Activated CD8-positive, alpha-beta memory T cell treated with anti-CD3 and anti-CD28 coated beads for 4 hours (primary cell): ENCODE measurements at regions not wholly inside any gene's neighbourhood (a gene's known extent, or its start where the extent isn't known, plus 50 kb on each side); places are given as distances from the start of the nearest gene placed in this dataset.
"Not testable (repeated sequence)": the region's sequence is repeated elsewhere in the genome, so short reads cannot be mapped to it uniquely, and the experiment has no call there.

Experiments
- DNase-seq, 2 donors: peaks; one replicate each; pipeline ENCODE4 v3.0.0-alpha.2; 2020; ENCODE audit warnings: low read depth in 2 of 2

DNA sequence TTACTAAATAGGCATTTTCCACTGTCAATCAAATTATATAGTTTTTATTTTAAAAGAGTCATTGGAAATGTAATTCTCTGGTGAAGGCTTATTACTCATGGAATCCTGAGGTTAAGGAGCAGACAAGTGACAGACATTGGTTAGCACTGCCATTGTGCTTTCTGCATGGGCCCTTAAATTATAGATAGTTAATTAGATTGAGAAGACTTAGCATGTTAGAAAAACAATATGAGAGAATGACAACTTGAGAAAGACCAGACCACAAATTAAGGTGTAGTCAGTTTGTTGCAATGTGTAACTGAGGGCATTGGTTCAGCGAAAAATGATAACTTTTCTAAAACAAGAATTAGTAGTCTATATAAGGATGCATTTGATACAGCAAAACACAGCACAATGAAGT lies 195.5 kb downstream of the SLITRK6 start:
- DNase-seq = no peak

DNA sequence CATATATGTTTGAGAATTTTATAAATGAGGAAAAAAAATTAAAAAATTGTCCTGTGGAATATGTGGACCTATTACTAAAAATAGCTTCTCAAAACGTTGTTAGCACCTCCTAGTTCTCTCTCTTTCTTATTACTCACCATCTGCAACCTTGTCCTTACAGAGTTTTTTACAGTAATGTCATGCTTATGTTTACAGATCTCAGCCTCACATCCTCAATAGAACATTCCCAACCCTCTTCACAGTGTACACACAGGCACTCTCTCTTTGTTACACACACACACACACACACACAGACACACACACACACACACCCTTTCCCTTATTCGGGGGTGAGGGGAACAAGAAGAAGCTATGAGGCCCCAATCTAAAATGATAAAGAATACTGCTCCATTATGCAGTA lies 197.7 kb downstream of the SLITRK6 start:
- no peak for DNase-seq

GRCh38 chr13:85597790-85598500 lies 201.3 kb downstream of the SLITRK6 start:
- no peak for DNase-seq

GRCh38 chr13:85592211-85592610 lies 207.0 kb downstream of the SLITRK6 start:
- no peak for DNase-seq

DNA sequence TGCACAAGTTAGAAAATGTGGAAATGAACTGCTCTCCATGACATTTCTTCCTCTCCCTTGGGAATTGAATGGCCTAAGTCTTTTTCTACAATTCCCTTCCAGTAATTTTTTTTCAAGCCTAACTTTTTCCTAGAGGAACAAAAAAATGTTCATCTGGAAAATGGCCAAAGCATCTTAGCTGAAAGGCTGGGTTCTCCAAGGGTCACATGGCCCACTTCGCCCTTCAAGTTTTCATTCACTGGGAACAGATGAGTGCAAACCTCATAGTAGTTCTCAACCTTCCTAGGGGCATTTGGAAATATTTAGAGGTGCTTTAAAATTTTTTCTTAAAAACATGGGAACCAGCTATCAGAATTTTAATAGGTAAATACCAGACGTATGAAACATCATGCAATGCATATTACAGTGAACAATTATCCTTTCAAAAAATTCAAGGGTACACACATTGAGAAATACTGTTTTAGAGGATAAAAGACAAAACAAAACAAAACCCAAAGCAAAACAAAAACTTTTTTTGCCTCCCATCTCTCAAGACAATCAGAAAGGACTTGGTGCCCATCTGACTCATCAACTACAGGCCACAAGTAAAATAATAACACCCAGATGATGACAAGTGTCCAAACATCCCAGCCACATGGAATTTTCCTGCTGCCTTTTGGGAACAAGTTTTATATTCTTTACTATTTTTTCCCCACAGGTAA lies 208.8 kb downstream of the SLITRK6 start:
- DNase-seq = no peak

GRCh38 chr13:85589021-85589420 lies 210.2 kb downstream of the SLITRK6 start:
- DNase-seq = no peak

- DNase-seq = no peak
These were observed 210.9 kb downstream of the SLITRK6 start for GRCh38 chr13:85588359-85588758.

DNA sequence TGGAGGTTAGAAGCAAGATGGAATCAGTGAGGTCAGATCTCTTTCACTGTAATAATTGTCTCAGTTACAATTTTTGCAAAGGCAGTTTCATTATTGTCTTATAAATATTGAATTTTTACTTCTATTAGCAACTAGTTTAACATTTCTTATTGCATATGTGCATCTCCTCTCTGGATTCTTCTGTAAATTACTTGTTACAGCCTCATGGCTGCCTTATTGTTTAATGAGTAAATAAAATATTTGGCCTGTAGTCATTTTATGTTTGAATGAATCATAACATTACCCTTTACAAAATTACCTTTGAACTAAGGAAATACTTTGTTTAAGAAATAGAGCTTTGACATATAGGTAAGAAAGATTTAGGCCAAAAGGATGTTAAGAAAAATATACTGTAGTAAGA lies 212.4 kb downstream of the SLITRK6 start:
- DNase-seq = no peak

DNA sequence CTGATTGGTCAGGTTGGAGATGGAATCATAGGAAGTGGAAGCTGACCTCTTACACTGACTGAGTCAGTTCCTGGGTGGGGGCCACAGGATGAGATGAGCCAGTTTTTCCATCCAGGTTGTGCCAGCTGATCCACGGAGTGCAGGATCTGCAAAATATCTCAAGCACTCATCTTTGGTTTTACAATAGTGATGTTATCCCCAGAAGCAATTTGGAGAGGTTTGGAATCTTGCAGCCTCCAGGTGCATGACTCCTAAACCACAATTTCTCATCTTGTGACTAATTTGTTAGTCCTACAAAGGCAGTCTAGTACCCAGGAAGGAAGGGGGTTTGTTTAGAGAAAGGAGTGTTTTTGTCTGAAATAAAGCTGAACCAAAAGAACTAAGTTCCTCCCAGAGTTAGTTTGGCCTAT lies 212.8 kb downstream of the SLITRK6 start:
- no peak for DNase-seq

- DNase-seq = no peak
These were observed 216.3 kb downstream of the SLITRK6 start for GRCh38 chr13:85582890-85583289.

DNA sequence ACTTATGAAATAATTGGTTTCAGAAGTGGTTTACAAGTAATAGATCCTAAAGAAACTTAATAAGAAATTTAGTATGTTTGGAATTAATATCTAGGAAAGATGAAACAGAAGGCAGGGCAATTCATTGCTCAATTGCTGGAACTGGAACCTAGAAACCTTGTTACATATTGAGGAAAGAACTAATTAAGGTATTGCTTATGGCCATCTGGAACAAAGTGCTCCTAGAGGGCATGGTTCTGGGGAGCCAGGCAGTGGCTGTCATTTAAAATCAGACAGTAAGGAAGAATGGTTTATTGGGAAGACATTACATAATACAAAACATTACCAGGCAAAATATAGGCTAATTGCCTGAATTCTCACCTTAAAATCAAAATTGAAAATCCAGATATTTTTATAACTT lies 224.1 kb downstream of the SLITRK6 start:
- DNase-seq = no peak

DNA sequence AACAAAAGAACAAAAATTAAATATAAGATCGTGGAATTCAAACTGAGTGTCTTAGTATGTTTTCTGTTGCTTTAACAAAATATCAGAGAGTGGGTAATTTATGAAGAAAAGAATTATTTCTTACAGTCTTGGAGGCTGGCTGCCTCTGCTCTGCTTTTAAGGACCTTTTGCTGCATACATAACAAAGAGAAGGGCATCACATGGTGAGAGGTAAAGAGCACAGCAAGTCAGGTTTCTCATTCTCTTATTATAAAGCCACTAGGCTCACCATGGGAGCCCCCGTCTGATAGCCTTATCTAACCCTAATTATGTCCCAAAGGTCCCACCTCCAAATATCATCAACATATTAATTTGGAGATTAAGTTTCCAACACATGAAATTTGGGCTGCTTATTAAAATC lies 231.3 kb downstream of the SLITRK6 start:
- no peak for DNase-seq

GRCh38 chr13:85565652-85566051 lies 233.6 kb downstream of the SLITRK6 start:
- no peak for DNase-seq

DNA sequence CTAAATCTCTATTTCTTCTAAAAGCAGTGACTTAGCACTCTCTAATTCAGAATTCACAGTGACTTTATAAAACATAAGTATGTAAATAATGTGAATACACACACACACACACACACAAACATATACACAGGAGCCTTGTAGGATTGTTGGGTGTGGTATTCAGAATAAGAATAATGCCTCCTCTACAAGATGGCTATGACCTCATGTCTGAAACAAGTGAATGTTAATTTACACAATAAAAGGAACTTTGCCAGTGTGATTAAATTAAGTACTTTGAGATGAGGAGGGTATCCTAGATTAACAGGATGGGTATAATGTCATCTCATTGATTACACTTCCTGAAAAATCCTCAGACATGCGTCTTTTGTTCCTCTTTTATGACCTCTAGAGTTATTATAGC lies 234.6 kb downstream of the SLITRK6 start:
- no peak for DNase-seq

GRCh38 chr13:85562282-85562681 lies 236.9 kb downstream of the SLITRK6 start:
- no peak for DNase-seq

- no peak for DNase-seq
These were observed 241.3 kb downstream of the SLITRK6 start for GRCh38 chr13:85557691-85558467.

DNA sequence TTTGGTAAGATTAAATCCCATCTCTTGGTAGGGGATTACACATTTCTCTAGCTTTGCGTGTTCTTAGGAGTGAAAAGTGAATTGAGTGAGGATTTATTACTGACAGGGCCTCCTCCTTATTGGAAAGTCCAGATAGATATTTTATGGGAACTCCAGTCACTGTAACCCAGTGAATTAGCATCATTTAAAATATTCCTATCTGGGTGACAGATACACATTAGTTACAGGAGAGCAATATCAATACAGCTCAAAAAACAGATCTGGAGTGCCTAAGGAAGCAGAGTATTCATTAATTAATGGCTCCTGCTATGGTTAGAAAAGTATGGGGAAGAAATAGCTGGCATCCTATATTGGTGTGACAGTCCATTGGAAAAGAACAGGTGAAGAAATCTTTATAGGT lies 248.2 kb downstream of the SLITRK6 start:
- DNase-seq = no peak

- DNase-seq = no peak
These were observed 249.4 kb downstream of the SLITRK6 start for GRCh38 chr13:85549819-85550218.

GRCh38 chr13:85548845-85549244 lies 250.4 kb downstream of the SLITRK6 start:
- not testable (repeated sequence) for DNase-seq

- DNase-seq = no peak
These were observed 253.4 kb downstream of the SLITRK6 start for GRCh38 chr13:85545771-85546170.

- no peak for DNase-seq
These were observed 254.5 kb downstream of the SLITRK6 start for GRCh38 chr13:85544756-85545155.

DNA sequence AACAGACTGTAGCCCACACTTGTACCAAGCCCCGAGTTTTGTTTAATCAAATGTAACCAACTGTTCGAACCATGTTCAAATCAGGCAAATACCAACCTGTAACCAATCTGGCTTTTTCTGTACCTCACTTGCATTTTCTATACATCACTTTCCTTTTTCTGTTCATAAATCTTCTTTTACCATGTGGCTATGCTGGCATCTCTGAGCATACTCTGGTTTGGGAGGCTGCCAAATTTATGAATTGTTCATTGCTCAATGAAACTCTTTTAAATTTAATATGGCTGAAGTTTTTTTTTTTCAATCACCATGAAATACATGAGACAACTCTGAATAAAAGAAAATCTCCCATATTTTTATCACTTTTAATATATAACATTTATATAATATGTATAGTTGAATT lies 256.1 kb downstream of the SLITRK6 start:
- DNase-seq = no peak

GRCh38 chr13:85541476-85541875 lies 257.7 kb downstream of the SLITRK6 start:
- DNase-seq = no peak
